GM19035 (cell line): ENCODE measurements at regions not wholly inside any gene's neighbourhood (a gene's known extent, or its start where the extent isn't known, plus 50 kb on each side); places are given as distances from the start of the nearest gene placed in this dataset.
"Not testable (repeated sequence)": the region's sequence is repeated elsewhere in the genome, so short reads cannot be mapped to it uniquely, and the experiment has no call there.

Experiments
- ATAC-seq: cut with Tn5 transposase; IDR thresholded peaks from one replicate; pipeline ENCODE4 v1.9.1; 2021; ENCODE audit not compliant: unreplicated experiment

DNA sequence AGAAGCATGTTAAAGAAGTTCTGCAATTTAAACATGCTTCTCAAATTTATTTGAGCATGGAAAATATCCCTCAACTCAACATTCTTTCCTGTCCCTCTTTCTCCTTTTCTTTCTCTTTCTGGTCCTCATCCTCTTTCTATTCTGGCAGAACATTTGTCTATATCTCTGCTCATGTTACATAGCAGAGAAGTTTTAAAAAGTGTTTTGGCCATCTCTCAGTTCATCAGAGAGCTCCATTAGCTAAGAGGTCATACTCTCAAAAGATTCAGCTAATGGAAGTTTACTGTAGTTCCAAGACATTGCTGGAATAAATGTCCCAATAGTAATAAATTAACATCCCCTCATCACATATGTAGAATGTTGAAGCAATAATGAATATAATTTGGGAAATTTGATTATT lies 53.5 kb downstream of the XCL2 start:
- ATAC-seq = no peak

GRCh38 chr1:168488138-168488537 lies 55.7 kb downstream of the XCL2 start:
- ATAC-seq = no peak

DNA sequence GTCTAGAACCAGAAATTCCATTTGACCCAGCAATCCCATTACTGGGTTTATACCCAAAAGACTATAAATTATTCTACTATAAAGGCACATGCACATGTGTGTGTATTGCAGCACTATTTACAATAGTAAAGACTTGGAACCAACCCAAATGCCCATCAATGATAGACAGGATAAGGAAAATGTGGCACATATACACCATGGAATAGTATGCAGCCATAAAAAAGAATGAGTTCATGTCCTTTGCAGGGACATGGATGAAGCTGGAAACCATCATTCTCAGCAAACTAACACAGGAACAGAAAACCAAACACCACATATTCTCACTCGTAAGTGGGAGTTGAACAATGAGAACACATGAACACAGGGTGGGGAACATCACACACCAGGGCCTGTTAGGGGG lies 57.0 kb downstream of the XCL2 start:
- not testable (repeated sequence) for ATAC-seq

- no peak for ATAC-seq
Observed at GRCh38 chr1:168485048-168485447, 58.7 kb downstream of the XCL2 start.

- ATAC-seq = no peak
Observed at GRCh38 chr1:168484083-168484482, 59.7 kb downstream of the XCL2 start.

DNA sequence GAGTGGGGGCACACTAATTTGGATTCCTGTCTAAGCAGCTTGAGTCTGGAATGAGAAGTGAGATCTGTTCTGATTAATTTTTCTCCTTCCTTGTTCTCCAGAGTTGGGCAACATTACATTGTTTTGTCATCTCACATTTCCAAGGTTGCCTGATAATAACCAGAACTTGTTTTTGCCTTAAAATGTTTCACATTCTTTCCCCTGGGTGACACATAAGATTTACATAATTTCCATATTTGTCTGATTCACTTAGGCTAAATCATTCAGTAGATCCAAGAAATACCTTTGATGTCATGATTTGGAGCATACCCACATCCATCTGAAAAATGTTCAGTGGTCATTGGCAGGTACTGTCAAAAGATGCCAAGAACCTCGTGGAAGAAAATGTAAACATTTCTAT lies 60.3 kb downstream of the XCL2 start:
- no peak for ATAC-seq

- no peak for ATAC-seq
Observed at GRCh38 chr1:168482106-168482505, 61.7 kb downstream of the XCL2 start.

- ATAC-seq = no peak
Observed at GRCh38 chr1:168481586-168481985, 62.2 kb downstream of the XCL2 start.

GRCh38 chr1:168480997-168481396 lies 62.8 kb downstream of the XCL2 start:
- ATAC-seq = no peak

GRCh38 chr1:168477792-168478191 lies 66.0 kb downstream of the XCL2 start:
- no peak for ATAC-seq

DNA sequence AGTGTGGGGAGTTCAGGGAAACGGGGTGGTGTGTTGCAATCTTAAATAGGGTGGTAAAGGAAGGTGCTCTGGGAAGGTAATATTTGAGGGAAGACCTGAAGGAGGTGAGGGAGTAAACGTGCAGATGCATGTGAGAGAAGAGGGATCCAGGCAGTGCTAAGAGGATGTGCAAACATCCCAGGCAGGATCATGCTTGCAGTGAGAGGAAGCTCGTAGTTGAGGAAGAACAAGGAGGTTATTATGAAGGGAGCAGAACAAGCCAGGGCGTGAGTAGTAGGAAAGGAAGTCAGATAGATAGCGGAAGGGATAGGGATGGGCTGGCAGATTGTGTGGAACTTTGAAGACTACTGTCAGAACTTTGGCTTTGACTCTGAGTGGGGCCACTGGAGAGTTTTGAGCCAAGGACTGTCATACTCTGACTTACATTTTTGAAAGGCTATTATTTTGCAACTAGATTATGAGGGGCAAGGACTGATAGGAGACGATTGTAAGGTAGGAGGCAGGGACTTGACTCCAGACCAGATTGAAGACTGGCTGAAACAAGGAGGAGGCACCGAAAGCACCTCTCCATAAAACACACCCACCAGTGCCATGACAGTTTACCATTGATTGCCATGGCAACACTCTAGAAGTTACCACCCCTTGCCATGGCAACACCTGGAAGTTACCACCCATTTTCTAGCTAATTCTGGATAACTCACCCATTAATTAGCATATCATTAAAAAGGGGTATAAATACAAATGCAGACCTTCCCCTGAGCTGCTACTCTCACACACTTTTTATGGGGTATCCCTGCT lies 67.0 kb downstream of the XCL2 start:
- no peak for ATAC-seq

- ATAC-seq = no peak
Observed at GRCh38 chr1:168474322-168474721, 69.5 kb downstream of the XCL2 start.

DNA sequence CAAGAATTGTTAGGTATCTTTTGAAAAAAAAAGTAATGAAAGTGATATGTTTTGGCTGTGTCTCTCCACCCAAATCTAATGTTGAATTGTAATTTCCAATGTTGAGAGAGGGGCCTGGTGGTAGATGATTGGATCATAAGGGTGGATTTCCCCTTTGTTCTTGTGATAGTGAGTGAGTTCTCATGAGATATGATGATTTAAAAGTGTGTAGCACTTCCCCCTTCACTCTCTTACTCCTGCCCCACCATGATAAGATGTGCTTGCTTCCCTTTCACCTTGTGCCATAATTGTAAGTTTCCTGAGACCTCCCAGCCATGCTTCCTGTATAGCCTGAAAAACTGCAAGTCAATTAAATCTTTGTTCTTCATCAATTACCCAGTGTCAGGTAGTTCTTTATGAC lies 70.7 kb downstream of the XCL2 start:
- no peak for ATAC-seq

DNA sequence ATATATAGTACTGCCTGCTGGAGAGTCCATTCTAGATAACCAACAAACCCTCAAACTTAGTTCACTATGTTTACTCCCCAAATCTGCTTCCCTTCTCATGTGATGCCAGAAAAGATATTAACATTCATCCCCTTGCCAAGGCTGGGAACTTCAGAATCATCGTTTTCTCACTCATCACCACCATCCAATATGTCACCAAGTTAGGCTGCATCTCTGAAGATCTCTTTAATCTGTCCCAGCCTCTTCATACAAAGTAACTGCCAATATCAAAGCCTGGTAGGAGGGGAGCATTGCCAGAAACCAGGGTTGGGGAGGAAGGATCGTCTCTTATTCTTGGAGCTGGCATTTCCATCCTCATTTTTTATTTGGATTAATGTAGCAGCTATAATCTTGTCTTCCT lies 71.6 kb downstream of the XCL2 start:
- no peak for ATAC-seq

GRCh38 chr1:168470901-168471431 lies 72.8 kb downstream of the XCL2 start:
- no peak for ATAC-seq

- no peak for ATAC-seq
Observed at GRCh38 chr1:168469690-168470089, 74.1 kb downstream of the XCL2 start.

DNA sequence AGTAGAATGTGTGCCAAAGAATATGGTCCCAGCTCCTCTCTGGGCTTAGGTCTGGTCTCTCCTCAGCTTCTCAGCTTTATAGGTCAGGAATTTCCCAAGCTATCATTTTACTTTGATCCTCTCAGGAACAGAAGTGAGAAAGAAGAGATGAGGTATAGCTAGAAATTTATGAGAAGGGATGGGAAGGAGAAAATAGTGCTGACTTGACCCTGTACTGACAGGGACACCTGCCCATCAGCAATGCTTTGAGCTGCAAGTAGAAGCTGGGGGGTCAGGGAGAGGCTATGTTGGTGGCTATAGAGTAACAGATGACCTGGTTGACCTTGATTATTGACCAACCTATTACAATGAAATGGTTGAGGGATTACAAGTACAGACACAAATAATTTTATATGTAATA lies 75.0 kb downstream of the XCL2 start:
- no peak for ATAC-seq

DNA sequence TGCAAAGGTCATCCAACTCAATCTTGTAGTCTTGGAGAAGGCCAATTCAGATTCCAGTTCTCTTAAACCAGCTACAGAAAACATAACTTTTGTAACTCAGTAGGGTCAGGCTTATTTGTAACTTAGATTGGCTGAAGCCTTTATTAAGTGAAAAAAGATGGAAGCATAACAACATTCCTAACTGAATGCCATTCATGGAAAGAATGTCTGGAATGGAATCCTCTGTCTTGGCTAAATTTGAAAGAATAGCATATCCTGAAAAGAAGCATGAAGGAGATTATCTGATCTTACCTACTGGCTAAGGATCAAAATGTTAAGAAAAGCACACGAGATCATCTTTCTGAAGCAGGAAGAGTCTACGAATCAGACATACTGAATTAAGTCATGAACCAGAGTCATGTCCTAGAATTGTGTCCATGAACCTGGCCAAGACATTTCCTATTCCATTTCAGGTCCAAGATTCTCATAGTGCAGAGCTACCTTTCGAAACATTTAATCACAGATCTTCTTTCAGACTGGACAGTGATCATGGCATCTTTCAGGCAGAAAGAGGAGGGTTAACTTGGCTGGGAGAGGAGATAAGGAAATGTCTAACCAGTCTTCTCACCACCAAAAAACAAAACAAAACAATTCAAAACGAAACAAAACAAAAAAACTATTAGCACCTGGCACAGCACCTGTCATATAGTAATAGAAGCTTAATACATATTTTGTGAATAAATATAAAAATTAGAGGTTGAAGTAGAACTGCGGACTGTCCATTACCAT lies 75.6 kb downstream of the XCL2 start:
- ATAC-seq = no peak

DNA sequence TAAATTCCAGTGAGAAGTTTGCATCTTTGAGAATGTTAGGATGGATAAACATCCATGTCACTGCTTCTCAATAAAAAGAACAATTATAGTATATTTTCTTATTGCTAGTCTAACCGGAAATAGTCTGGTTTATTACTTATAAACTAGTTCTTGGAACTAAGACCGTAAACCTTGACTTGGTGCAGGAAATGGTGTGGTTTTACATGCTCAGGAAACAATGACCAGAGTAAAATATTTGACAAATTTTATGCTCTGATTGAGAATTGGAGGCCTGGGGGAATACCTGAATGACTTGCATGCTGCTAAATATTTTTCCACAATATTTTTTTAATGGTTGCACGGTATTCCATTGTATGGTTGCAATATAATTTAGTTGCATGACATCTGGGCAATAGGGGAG lies 76.3 kb downstream of the XCL2 start:
- ATAC-seq = no peak

DNA sequence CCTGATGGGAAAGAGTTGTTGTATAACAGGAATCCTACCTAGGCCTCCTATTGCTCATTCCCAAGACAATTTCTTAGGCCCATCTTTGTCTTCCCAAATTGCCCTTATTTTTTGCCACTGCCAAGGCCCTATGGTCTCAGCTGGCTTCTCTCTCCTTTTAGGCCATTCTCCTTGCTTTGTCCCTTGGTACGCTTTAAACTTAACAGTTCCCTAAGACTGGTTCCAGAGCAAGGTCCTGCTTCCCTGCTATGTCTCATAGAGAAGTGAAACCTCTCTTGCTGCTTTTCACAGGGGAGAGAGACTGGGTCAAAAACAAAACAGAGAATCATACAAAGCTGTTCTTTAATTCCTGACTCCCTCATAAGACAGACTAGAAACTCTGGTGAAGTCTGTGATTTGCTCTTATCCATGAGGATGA lies 77.1 kb downstream of the XCL2 start:
- no peak for ATAC-seq

DNA sequence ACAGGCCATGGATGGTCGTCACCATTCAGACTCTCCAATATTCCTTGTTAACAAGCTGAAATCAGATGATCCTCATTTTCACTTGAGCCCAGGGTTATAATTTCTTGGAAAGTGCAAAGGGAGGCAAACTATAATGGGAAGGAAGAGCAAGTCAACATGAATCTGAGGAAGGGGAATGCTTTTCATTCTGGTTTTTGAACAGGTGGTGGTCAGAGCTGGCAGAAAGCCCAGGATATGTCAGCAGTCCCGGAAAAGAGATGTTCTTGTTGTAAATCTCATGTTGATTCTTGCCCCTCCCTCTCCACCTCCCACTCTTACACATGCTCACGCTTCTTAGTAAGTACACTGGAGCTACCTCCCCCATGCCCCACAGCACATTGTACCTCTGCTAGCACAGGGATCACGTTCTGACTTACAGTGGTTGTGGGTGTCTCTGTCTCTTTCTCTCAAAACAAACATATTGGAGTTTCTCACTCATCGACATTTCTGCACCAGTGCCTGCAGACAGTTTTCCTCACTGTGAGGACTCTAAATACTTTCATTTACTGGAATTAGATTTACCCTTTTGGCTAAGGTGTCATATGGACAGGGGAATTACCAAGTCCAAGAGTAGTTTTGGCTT lies 77.6 kb downstream of the XCL2 start:
- ATAC-seq = peak; percentile 46

GRCh38 chr1:168461108-168461507 lies 82.7 kb downstream of the XCL2 start:
- not testable (repeated sequence) for ATAC-seq
